Astrocyte of the cerebellum (primary cell): ENCODE measurements at regions not wholly inside any gene's neighbourhood (a gene's known extent, or its start where the extent isn't known, plus 50 kb on each side); places are given as distances from the start of the nearest gene placed in this dataset.

Experiments
- DNase-seq: peaks from one replicate; pipeline ENCODE4 v3.0.0-alpha.2; 2011; ENCODE audit warnings: low read depth
- H3K4me3 ChIP-seq: 2 replicates; pipeline ENCODE4 v1.5.1; 2011; ENCODE audit warnings: mild to moderate bottlenecking, low read depth, low read length, moderate library complexity
- in situ Hi-C: cut with HindIII; loops from 2 replicates; pipeline ENCODE4 v1.10.0; 2017; ENCODE audit warnings: low sequenced_read_pairs
- TF ChIP-seq, protein P1 (sequence below): IDR thresholded peaks from 2 replicates; pipeline ENCODE4 v1.5.1; 2012; ENCODE audit warnings: low read length, low read depth, moderate library complexity, mild to moderate bottlenecking; ENCODE audit errors: missing control alignments

- in situ Hi-C loops, result no loop called here
- no peak for DNase-seq
- no peak overlapping the region for H3K4me3 ChIP-seq
- TF ChIP-seq, protein P1, sequence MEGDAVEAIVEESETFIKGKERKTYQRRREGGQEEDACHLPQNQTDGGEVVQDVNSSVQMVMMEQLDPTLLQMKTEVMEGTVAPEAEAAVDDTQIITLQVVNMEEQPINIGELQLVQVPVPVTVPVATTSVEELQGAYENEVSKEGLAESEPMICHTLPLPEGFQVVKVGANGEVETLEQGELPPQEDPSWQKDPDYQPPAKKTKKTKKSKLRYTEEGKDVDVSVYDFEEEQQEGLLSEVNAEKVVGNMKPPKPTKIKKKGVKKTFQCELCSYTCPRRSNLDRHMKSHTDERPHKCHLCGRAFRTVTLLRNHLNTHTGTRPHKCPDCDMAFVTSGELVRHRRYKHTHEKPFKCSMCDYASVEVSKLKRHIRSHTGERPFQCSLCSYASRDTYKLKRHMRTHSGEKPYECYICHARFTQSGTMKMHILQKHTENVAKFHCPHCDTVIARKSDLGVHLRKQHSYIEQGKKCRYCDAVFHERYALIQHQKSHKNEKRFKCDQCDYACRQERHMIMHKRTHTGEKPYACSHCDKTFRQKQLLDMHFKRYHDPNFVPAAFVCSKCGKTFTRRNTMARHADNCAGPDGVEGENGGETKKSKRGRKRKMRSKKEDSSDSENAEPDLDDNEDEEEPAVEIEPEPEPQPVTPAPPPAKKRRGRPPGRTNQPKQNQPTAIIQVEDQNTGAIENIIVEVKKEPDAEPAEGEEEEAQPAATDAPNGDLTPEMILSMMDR, result no peak
Observed at GRCh38 chr1:36725151-36725550, 242.4 kb upstream of the CSF3R start.

DNA sequence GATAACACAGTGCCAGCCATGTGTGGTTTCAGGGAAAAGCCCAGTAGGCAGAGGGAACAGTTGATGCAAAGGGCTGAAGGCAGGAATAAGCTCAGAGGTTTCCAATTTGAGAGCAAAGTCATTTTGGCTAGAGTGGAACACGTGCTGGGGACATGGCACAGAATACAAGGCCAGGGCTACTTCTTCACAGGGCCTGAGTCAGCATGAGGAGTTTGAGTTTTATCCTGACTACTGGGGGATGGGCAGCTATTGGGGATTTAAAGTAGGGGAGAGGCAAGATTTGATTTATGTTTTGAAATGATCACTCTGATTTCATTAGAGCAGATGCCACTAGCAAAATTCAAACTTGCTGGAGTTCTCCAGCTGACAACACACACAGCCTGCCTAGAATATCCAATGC, 241.1 kb upstream of the CSF3R start:
- no peak overlapping the region for H3K4me3 ChIP-seq
- in situ Hi-C loops, result no loop called here
- TF ChIP-seq, protein P1, result no peak
- no peak for DNase-seq

DNA sequence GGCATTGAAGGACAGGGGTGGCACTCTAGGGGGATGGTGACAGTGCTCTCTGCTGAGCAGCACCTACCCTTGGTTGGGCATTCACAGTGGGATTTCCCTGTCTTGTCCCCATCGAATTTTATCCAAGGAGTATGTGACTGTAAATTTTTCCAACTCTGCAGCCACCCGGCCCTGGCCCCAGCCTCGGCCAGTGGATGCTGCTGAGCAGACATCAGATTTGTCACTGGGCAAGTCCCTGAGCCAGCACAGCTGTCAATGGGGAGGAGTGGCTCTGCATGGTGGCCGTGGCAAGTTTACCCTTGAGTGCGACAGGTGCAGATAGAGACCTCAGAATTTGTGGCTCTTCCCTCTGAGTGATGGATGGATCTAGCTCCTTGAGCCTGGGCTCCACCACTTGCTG, 240.2 kb upstream of the CSF3R start:
- DNase-seq, result no peak
- H3K4me3 ChIP-seq, result no peak overlapping the region
- in situ Hi-C loops, result no loop called here
- TF ChIP-seq, protein P1, result no peak

DNA sequence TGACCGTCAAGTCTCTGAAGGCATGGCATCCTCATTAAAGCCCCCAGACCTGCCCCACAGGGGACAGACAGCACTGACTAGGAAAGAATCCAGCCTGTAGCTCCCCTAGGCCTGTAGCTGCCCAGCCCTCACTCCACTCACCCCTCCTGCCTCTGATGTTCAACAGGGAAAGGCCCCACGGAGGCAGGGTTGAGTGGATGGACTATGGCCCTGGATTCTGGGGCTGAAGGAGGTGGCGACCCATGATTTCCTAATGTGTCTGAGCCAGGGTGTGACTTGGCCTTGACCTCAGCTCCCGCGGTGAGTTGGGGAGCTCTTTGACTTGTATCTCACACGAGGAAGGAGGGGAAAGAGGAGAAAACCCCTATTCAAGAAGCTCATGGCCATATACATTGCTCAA, 238.5 kb upstream of the CSF3R start:
- no peak overlapping the region for H3K4me3 ChIP-seq
- no peak for DNase-seq
- TF ChIP-seq, protein P1, result no peak
- in situ Hi-C loops, result no loop called here

DNA sequence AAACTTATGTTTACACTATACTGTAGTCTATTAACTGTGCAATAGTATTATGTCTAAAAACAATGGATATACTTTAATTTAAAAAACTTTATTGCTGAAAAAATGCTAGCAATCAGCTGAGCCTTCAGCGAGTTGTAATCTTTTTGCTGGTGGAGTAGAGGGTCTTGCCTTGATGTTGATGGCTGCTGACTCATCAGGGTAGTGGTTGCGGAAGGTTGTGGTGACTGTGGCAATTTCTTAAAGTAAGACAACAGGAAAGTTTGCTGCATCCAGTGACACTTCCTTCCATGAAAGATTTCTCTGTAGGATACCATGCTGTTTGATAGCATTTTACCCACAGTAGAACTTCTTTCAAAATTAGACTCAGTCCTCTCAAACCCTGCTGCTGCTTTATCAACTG, 234.7 kb upstream of the CSF3R start:
- TF ChIP-seq, protein P1, result no peak
- H3K4me3 ChIP-seq, result no peak overlapping the region
- in situ Hi-C loops, result no loop called here
- DNase-seq, result no peak

- TF ChIP-seq, protein P1, result no peak
- H3K4me3 ChIP-seq, result no peak overlapping the region
- in situ Hi-C loops, result no loop called here
- DNase-seq, result no peak
Observed at GRCh38 chr1:36715797-36716196, 233.1 kb upstream of the CSF3R start.

DNA sequence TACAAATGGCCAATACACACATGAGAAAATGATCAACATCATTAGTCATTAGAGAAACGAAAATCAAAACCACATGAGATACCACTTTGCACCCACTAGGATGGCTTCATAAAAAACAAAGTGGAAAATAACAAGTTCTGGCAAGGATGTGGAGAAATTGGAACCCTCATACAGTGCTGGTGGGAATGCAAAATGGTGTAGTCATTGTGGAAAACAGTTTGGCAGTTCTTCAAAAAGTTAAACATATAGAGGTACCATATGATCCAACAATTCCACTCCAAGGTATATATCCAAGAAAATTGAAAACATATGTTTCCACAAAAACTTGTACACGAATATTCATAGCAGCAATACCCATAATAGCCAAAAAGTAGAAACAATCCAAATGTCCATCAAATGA, 231.6 kb upstream of the CSF3R start:
- no peak overlapping the region for H3K4me3 ChIP-seq
- TF ChIP-seq, protein P1, result no peak
- no peak for DNase-seq
- in situ Hi-C loops, result no loop called here
